ENCODE measurements at regions not wholly inside any gene's neighbourhood (a gene's known extent, or its start where the extent isn't known, plus 50 kb on each side); places are given as distances from the start of the nearest gene placed in this dataset.
"Not testable (repeated sequence)": the region's sequence is repeated elsewhere in the genome, so short reads cannot be mapped to it uniquely, and the experiment has no call there.

- DNase-seq (ENCODE audit: low spot score): no peak
Observed at GRCh38 chr4:165767671-165768070, 105.4 kb upstream of the TLL1 start.

- DNase-seq (ENCODE audit: low spot score): no peak
Observed at GRCh38 chr4:165768281-165768680, 104.8 kb upstream of the TLL1 start.

GRCh38 chr4:165774326-165774725, 98.7 kb upstream of the TLL1 start:
- no peak for DNase-seq (ENCODE audit: low spot score)

- no peak for DNase-seq (ENCODE audit: low spot score)
Observed at GRCh38 chr4:165779950-165780670, 92.9 kb upstream of the TLL1 start.

GRCh38 chr4:165780735-165781134, 92.3 kb upstream of the TLL1 start:
- DNase-seq (ENCODE audit: low spot score): no peak

GRCh38 chr4:165782623-165783022, 90.4 kb upstream of the TLL1 start:
- no peak for DNase-seq (ENCODE audit: low spot score)

GRCh38 chr4:165783626-165784025, 89.4 kb upstream of the TLL1 start:
- no peak for DNase-seq (ENCODE audit: low spot score)

GRCh38 chr4:165784672-165785071, 88.4 kb upstream of the TLL1 start:
- no peak for DNase-seq (ENCODE audit: low spot score)

- no peak for DNase-seq (ENCODE audit: low spot score)
Observed at GRCh38 chr4:165785337-165785736, 87.7 kb upstream of the TLL1 start.

GRCh38 chr4:165787516-165788274, 85.3 kb upstream of the TLL1 start:
- no peak for DNase-seq (ENCODE audit: low spot score)

- DNase-seq (ENCODE audit: low spot score): no peak
Observed at GRCh38 chr4:165788686-165789463, 84.2 kb upstream of the TLL1 start.

- DNase-seq (ENCODE audit: low spot score): no peak
Observed at GRCh38 chr4:165793236-165793635, 79.8 kb upstream of the TLL1 start.

GRCh38 chr4:165794834-165795233, 78.2 kb upstream of the TLL1 start:
- DNase-seq (ENCODE audit: low spot score): no peak

- DNase-seq (ENCODE audit: low spot score): no peak
Observed at GRCh38 chr4:165799384-165799815, 73.6 kb upstream of the TLL1 start.

GRCh38 chr4:165802452-165802851, 70.6 kb upstream of the TLL1 start:
- DNase-seq (ENCODE audit: low spot score): no peak

GRCh38 chr4:165803005-165803404, 70.0 kb upstream of the TLL1 start:
- DNase-seq (ENCODE audit: low spot score): no peak

- no peak for DNase-seq (ENCODE audit: low spot score)
Observed at GRCh38 chr4:165805406-165805805, 67.6 kb upstream of the TLL1 start.

GRCh38 chr4:165806613-165807012, 66.4 kb upstream of the TLL1 start:
- no peak for DNase-seq (ENCODE audit: low spot score)

- no peak for DNase-seq (ENCODE audit: low spot score)
Observed at GRCh38 chr4:165810726-165811125, 62.3 kb upstream of the TLL1 start.

- DNase-seq (ENCODE audit: low spot score): no peak
Observed at GRCh38 chr4:165813606-165814005, 59.4 kb upstream of the TLL1 start.

GRCh38 chr4:165814256-165815020, 58.6 kb upstream of the TLL1 start:
- peak; percentile 21 for DNase-seq (ENCODE audit: low spot score)

- DNase-seq (ENCODE audit: low spot score): not testable (repeated sequence)
Observed at GRCh38 chr4:165819126-165819525, 53.9 kb upstream of the TLL1 start.

Data from kidney capillary endothelial cell (primary cell).